ENCODE measurements at regions not wholly inside any gene's neighbourhood (a gene's known extent, or its start where the extent isn't known, plus 50 kb on each side); places are given as distances from the start of the nearest gene placed in this dataset.

DNA sequence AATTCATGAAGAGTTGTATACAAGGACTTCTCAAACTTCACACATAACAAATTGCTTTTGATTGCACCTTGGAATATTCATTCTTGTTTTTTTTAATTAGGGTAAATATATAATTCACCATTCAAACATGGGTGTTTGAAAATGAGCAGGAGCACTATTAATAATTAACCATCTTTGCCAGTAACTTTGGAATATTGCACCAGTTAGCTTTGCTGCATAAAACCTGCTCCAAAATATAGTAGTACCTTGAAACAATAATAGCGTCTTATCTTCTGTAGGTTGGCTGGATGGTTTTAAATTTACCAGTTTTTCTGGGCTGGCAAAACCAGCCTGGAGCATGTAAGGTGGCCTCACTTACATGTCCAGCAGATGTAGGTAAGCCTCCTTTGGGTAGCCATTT is 1112.4 kb downstream of the TRHDE start:
- no peak overlapping the region for H3K4me3 ChIP-seq (ENCODE audit: low read depth, low read length)
- TF ChIP-seq, protein P1, sequence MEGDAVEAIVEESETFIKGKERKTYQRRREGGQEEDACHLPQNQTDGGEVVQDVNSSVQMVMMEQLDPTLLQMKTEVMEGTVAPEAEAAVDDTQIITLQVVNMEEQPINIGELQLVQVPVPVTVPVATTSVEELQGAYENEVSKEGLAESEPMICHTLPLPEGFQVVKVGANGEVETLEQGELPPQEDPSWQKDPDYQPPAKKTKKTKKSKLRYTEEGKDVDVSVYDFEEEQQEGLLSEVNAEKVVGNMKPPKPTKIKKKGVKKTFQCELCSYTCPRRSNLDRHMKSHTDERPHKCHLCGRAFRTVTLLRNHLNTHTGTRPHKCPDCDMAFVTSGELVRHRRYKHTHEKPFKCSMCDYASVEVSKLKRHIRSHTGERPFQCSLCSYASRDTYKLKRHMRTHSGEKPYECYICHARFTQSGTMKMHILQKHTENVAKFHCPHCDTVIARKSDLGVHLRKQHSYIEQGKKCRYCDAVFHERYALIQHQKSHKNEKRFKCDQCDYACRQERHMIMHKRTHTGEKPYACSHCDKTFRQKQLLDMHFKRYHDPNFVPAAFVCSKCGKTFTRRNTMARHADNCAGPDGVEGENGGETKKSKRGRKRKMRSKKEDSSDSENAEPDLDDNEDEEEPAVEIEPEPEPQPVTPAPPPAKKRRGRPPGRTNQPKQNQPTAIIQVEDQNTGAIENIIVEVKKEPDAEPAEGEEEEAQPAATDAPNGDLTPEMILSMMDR (conservative IDR thresholded peaks at IDR 0.05; ENCODE audit: low read depth, low read length), result no peak
- DNase-seq (ENCODE audit: low read depth), result no peak

DNA sequence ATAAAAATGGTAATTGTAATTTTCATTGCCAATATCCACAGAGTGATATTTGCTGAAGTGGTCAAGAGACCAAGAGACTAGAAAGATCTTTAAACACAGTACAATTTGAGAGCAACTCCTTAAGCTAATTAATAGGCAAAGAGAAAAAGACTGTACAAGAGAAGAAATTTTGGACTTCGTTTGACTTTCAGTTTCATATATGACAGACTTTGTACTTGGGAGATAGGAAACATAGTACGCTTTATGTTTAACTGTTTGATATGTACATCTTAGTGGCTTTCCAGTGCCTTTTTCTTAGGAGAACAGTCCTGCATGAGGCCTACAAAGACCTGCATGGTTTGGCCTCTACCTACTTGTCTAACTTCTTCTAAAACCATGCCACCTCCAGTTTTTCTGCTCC is 1118.1 kb downstream of the TRHDE start:
- no peak for DNase-seq (ENCODE audit: low read depth)
- TF ChIP-seq, protein P1 (conservative IDR thresholded peaks at IDR 0.05; ENCODE audit: low read depth, low read length), result no peak
- H3K4me3 ChIP-seq (ENCODE audit: low read depth, low read length), result no peak overlapping the region

DNA sequence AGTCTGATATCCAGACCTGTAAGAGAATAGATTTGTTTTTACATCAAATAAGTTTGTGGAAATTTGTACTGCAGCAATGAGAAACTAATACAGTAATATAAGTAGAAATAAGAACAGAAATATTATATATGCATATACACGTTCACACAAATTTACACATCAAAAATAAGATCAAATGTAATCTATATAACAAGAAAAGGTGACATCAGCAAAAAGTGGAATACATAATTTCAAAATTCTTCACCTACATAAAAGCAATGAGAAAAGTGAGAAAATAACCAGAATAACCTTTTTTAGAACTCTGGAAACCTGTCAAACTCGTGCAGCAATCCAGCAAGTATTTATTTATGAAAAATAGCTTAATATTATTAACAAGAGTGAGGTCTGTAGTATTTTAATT is 1124.6 kb upstream of the ATXN7L3B start:
- TF ChIP-seq, protein P1 (conservative IDR thresholded peaks at IDR 0.05; ENCODE audit: low read depth, low read length), result no peak
- H3K4me3 ChIP-seq (ENCODE audit: low read depth, low read length), result no peak overlapping the region
- no peak for DNase-seq (ENCODE audit: low read depth)

DNA sequence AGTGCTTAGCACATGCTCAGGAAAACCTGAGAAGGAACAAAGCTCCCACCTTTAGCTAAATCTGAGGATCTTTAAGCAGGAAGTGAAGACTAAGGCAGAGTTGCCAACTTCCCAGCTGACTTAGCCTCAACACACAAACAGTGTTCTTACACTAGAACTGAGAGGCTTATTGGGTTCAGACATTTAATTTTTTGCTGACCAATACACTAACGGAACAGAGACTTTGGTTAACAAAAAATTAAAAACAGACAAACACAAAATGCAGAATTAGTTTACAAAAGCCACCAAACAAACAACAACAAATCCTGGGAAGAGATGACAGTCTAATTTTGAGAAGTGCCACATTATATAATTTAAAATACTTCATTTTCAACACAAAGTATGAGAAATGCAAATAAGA is 1123.7 kb upstream of the ATXN7L3B start:
- no peak for DNase-seq (ENCODE audit: low read depth)
- TF ChIP-seq, protein P1 (conservative IDR thresholded peaks at IDR 0.05; ENCODE audit: low read depth, low read length), result no peak
- no peak overlapping the region for H3K4me3 ChIP-seq (ENCODE audit: low read depth, low read length)

DNA sequence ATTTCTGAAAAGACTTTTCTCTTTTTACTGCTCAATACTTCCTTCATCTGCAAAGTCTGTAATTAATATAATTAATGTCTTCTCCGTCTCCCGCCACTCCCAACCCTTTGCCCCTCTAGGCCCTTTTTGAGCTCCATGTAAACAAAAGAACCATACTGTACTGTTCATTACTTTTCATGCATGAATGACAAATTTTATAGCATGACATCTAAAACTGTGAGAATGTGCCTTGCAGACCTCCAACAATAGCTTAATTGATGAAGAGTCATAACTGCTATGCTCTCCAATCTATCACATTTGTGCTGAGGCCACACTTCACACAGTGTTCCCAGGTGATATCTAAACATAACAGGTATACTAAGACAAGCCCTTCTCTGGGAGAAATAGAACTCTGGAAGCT is 1122.7 kb upstream of the ATXN7L3B start:
- DNase-seq (ENCODE audit: low read depth), result no peak
- TF ChIP-seq, protein P1 (conservative IDR thresholded peaks at IDR 0.05; ENCODE audit: low read depth, low read length), result no peak
- H3K4me3 ChIP-seq (ENCODE audit: low read depth, low read length), result no peak overlapping the region

DNA sequence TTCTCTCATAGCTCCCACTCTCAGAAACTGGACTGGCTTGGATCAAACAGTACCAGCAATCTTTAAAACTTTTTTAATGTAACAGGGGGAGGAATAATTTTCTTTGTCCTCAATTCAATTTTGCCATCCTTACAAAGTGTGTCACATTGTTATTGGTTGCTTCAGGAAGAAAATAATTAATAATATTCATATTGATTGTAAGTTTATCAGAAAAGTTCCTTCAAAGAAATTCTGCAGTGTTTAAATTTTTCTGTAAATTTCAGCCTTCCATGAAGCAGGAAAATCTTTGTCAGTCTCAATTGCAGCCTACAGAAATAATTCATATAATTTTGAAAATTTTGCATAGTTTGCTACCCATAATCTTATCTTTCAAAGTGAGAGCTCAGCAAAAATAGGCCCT is 1119.1 kb upstream of the ATXN7L3B start:
- no peak overlapping the region for H3K4me3 ChIP-seq (ENCODE audit: low read depth, low read length)
- no peak for DNase-seq (ENCODE audit: low read depth)
- TF ChIP-seq, protein P1 (conservative IDR thresholded peaks at IDR 0.05; ENCODE audit: low read depth, low read length), result no peak

DNA sequence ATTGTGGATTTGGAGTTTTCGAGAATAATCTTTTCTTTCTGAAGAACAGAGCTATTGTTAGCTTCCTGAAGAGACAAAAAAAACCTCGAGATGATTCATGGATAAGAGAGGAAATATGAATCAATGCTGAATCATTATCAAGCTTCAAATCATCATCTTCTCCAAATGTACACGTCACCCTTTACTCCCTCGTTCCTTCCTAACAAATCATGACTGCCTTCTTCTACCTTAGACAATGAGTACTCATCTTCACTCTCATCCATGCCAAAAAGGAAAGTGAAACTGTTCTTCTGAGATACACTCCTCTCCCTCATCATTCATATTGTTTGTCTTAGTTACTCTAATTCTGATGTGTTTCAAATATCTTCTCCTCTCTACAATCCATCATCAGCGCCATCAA is 1115.8 kb upstream of the ATXN7L3B start:
- TF ChIP-seq, protein P1 (conservative IDR thresholded peaks at IDR 0.05; ENCODE audit: low read depth, low read length), result no peak
- DNase-seq (ENCODE audit: low read depth), result no peak

More for the DNA sequence above, 1115.8 kb upstream of the ATXN7L3B start:
- H3K4me3 ChIP-seq (ENCODE audit: low read depth, low read length), result no peak overlapping the region
